ENCODE measurements at regions not wholly inside any gene's neighbourhood (a gene's known extent, or its start where the extent isn't known, plus 50 kb on each side); places are given as distances from the start of the nearest gene placed in this dataset.

- TF ChIP-seq POLR2AphosphoS5 (IDR thresholded peaks at IDR 0.05; ENCODE audit: low read depth, low read length) (no peak), POLR2A (IDR thresholded peaks at IDR 0.05; ENCODE audit: low read depth, low read length) (no peak), TAF1 (IDR thresholded peaks at IDR 0.05; ENCODE audit: borderline replicate concordance, low read depth, low read length) (no peak)
These were observed 163.6 kb downstream of the PLPP3 start for GRCh38 chr1:56415720-56416119.
